GM23248 (cell line): ENCODE measurements at regions not wholly inside any gene's neighbourhood (a gene's known extent, or its start where the extent isn't known, plus 50 kb on each side); places are given as distances from the start of the nearest gene placed in this dataset.

ENCODE experiments used
- DNase-seq: peaks from one replicate; pipeline ENCODE4 v3.0.0-alpha.2; 2015
- H2AFZ ChIP-seq: fragments of 200-600 bp; sonication (generic); 2 replicates; pipeline ENCODE4 v1.6.1; 2016; ENCODE audit warnings: antibody characterized with exemption
- H3F3A ChIP-seq: fragments of 200-600 bp; sonication (generic); 2 replicates; pipeline ENCODE4 v1.6.1; 2016; ENCODE audit warnings: mild to moderate bottlenecking, antibody characterized with exemption, mixed run types; ENCODE audit not compliant: insufficient read depth
- H3K27ac ChIP-seq: fragments of 200-600 bp; sonication (generic); 2 replicates; pipeline ENCODE4 v1.5.1; 2016; ENCODE audit warnings: mild to moderate bottlenecking
- H3K27me3 ChIP-seq: fragments of 200-600 bp; sonication (generic); replicated peaks from 2 replicates; pipeline ENCODE4 v1.6.1; 2016; ENCODE audit warnings: mild to moderate bottlenecking; ENCODE audit not compliant: insufficient read depth
- H3K36me3 ChIP-seq: fragments of 200-600 bp; sonication (generic); 2 replicates; pipeline ENCODE4 v1.6.1; 2016; ENCODE audit warnings: low read depth, mild to moderate bottlenecking
- H3K4me1 ChIP-seq: fragments of 200-600 bp; sonication (generic); 2 replicates; pipeline ENCODE4 v1.6.1; 2016; ENCODE audit warnings: mild to moderate bottlenecking; ENCODE audit not compliant: insufficient read depth
- H3K4me2 ChIP-seq: fragments of 200-600 bp; sonication (generic); one replicate; pipeline ENCODE4 v1.6.1; 2016; ENCODE audit warnings: mild to moderate bottlenecking; ENCODE audit not compliant: unreplicated experiment
- H3K4me3 ChIP-seq: fragments of 200-600 bp; sonication (generic); 2 replicates; pipeline ENCODE4 v1.5.1; 2016; ENCODE audit warnings: mild to moderate bottlenecking
- H3K79me2 ChIP-seq: fragments of 200-600 bp; sonication (generic); 2 replicates; pipeline ENCODE4 v1.6.1; 2016; ENCODE audit warnings: mild to moderate bottlenecking; ENCODE audit not compliant: insufficient read depth
- H3K9ac ChIP-seq: fragments of 200-600 bp; sonication (generic); 2 replicates; pipeline ENCODE4 v1.6.1; 2016; ENCODE audit warnings: mild to moderate bottlenecking
- H3K9me2 ChIP-seq: fragments of 200-600 bp; sonication (generic); 2 replicates; pipeline ENCODE4 v1.6.1; 2016; ENCODE audit warnings: mixed run types, mild to moderate bottlenecking, moderate library complexity; ENCODE audit not compliant: insufficient read depth
- H3K9me3 ChIP-seq: fragments of 200-600 bp; sonication (generic); one replicate; pipeline ENCODE4 v1.6.1; 2017; ENCODE audit warnings: low read depth
- H4K20me1 ChIP-seq: fragments of 200-600 bp; sonication (generic); 2 replicates; pipeline ENCODE4 v1.6.0; 2016; ENCODE audit not compliant: insufficient read depth
- EZH2 ChIP-seq: fragments of 200-600 bp; sonication (generic); IDR thresholded peaks from 2 replicates; pipeline ENCODE4 v1.6.1; 2018; ENCODE audit warnings: antibody characterized with exemption, mild to moderate bottlenecking; ENCODE audit not compliant: insufficient read depth, poor library complexity, severe bottlenecking
- EZH2phosphoT487 ChIP-seq: fragments of 200-600 bp; sonication (generic); IDR thresholded peaks from 2 replicates; pipeline ENCODE4 v1.6.1; 2018; ENCODE audit warnings: antibody characterized with exemption, moderate library complexity, mild to moderate bottlenecking, low read depth; ENCODE audit not compliant: insufficient read depth
- WGBS, 2 experiments: methylation state at CpG; one replicate each; pipeline ENCODE4 v1.1.6; 2015 to 2017; ENCODE audit warnings: low lambda C conversion rate in 2 of 2, low coverage in 1 of 2; ENCODE audit errors: missing lambda C conversion rate in 2 of 2; 5-methylcytosine and 5-hydroxymethylcytosine counted together
- in situ Hi-C: fragments of 300-500 bp; cut with MboI; formaldehyde crosslinking; loops from 2 replicates; pipeline ENCODE4 v1.15.0; 2020

GRCh38 chr6:10278746-10279145 is 136.1 kb downstream of the TFAP2A start:
- Histone ChIP-seq H3K9ac (no peak overlapping the region), H3K9me3 (no peaks in the 10 kb centered on the region), H3F3A (no peaks in the 10 kb centered on the region), H3K36me3 (no peaks in the 10 kb centered on the region), H3K27ac (no peak overlapping the region), H3K27me3 (no peaks in the 10 kb centered on the region), H2AFZ (no peak overlapping the region), H3K4me1 (no peaks in the 10 kb centered on the region), H3K4me3 (no peak overlapping the region), H4K20me1 (no peaks in the 10 kb centered on the region), H3K4me2 (no peak overlapping the region), H3K79me2 (no peaks in the 10 kb centered on the region), H3K9me2 (no peaks in the 10 kb centered on the region)
- in situ Hi-C loops = no loop called here
- TF ChIP-seq EZH2phosphoT487 (no peak), EZH2 (no peak)
- DNase-seq = no peak

GRCh38 chr6:10276660-10277287 is 138.1 kb downstream of the TFAP2A start:
- 24 to 36% methylated on average over 3 of the region's 3 CpGs for WGBS, 2 experiments
- Histone ChIP-seq H3K4me3 (no peak overlapping the region), H3K9me2 (no peaks in the 10 kb centered on the region), H3K27ac (0 out of 2 replicates have a peak overlapping the region, but pooled peaks have one; percentile 25), H3K36me3 (no peaks in the 10 kb centered on the region), H3K9ac (no peak overlapping the region), H3K27me3 (no peaks in the 10 kb centered on the region), H2AFZ (no peak overlapping the region), H3K4me1 (no peaks in the 10 kb centered on the region), H4K20me1 (no peaks in the 10 kb centered on the region), H3F3A (no peaks in the 10 kb centered on the region), H3K4me2 (no peak overlapping the region), H3K79me2 (no peaks in the 10 kb centered on the region), H3K9me3 (no peaks in the 10 kb centered on the region)
- TF ChIP-seq EZH2phosphoT487 = no peak
- no peak for TF ChIP-seq EZH2
- in situ Hi-C loops = no loop called here
- no peak for DNase-seq

DNA sequence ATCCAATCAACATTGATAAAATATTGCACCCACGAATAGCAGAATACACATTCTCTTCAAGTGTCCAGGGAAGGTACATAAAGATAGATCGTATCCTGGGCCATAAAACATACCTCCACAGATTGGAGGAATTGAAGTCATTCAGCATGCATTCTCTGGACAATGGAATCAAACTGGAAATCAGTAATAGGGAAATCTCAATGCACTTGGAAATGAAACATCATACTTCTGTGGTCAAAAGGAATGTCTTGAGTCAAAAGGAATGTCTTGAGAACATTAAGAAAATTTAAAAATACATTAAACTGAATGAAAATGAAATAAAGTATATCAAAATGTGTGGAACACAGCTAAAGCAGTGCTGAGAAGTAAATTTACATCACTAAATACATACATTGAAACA is 138.8 kb downstream of the TFAP2A start:
- in situ Hi-C loops = no loop called here
- DNase-seq = peak; percentile 51
- no peaks in the 10 kb centered on the region for H3K9me3 ChIP-seq

GRCh38 chr6:10272591-10272990 is 142.3 kb downstream of the TFAP2A start:
- 16 to 36% methylated on average over 2 of the region's 2 CpGs for WGBS, 2 experiments
- Histone ChIP-seq H3K9ac (no peak overlapping the region), H2AFZ (no peak overlapping the region), H3K9me3 (no peaks in the 10 kb centered on the region), H3K27ac (no peak overlapping the region), H3F3A (no peaks in the 10 kb centered on the region), H4K20me1 (no peaks in the 10 kb centered on the region), H3K4me1 (no peaks in the 10 kb centered on the region), H3K27me3 (no peaks in the 10 kb centered on the region), H3K79me2 (no peaks in the 10 kb centered on the region), H3K9me2 (no peaks in the 10 kb centered on the region), H3K4me2 (no peak overlapping the region), H3K36me3 (no peaks in the 10 kb centered on the region), H3K4me3 (0 out of 2 replicates have a peak overlapping the region, but pooled peaks have one; percentile 12)
- TF ChIP-seq EZH2 = no peak
- no peak for TF ChIP-seq EZH2phosphoT487
- DNase-seq = peak; percentile 30
- in situ Hi-C loops = no loop called here

More for the DNA sequence above, 138.8 kb downstream of the TFAP2A start:
- Histone ChIP-seq H3K9ac (no peak overlapping the region), H3K79me2 (no peaks in the 10 kb centered on the region), H3F3A (no peaks in the 10 kb centered on the region), H3K4me1 (no peaks in the 10 kb centered on the region), H3K27me3 (no peaks in the 10 kb centered on the region), H2AFZ (no peak overlapping the region; the same call in 1 of the 2 replicates), H3K27ac (0 out of 2 replicates have a peak overlapping the region, but pooled peaks have one; percentile 25), H4K20me1 (no peaks in the 10 kb centered on the region), H3K36me3 (no peaks in the 10 kb centered on the region), H3K9me2 (no peaks in the 10 kb centered on the region), H3K4me3 (no peak overlapping the region), H3K4me2 (no peak overlapping the region)
- no peak for TF ChIP-seq EZH2phosphoT487
- TF ChIP-seq EZH2 = no peak
- WGBS, 2 experiments = 4 to 7% methylated on average over 2 of the region's 2 CpGs

DNA sequence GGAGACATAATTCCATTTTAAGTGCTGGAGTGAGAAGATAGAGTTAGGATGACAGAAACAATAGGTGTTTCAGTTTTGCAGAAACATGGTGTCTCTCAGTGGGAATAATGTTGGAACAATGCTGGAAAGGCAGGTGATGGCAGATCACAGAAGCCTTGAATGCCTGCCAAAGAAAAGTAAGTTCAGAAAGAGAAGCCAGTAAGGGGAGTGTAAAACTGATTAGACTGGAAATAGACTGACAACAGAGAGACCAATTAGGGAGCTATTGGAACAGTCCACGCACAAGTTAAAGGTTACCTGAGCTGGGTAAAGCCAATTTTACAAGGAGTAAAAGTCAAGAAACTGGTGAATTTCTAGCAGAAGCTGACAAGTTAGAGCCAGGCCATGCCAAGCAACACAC is 142.9 kb downstream of the TFAP2A start:
- no peaks in the 10 kb centered on the region for H3K9me3 ChIP-seq
- H3K9me2 ChIP-seq = no peaks in the 10 kb centered on the region
- H3F3A ChIP-seq = no peaks in the 10 kb centered on the region
- H3K27me3 ChIP-seq = no peaks in the 10 kb centered on the region
- no peak overlapping the region for H3K27ac ChIP-seq
- H3K4me2 ChIP-seq = no peak overlapping the region
- no peak overlapping the region for H3K4me3 ChIP-seq
- TF ChIP-seq EZH2phosphoT487 (no peak), EZH2 (no peak)
- DNase-seq = no peak
- H3K4me1 ChIP-seq = no peaks in the 10 kb centered on the region
- WGBS, 2 experiments = 48 to 57% methylated on average over 1 of the region's 1 CpG
- no peak overlapping the region for H2AFZ ChIP-seq
- no peaks in the 10 kb centered on the region for H3K79me2 ChIP-seq
- in situ Hi-C loops = no loop called here
- no peaks in the 10 kb centered on the region for H3K36me3 ChIP-seq
- H3K9ac ChIP-seq = no peak overlapping the region
- no peaks in the 10 kb centered on the region for H4K20me1 ChIP-seq
